ENCODE measurements at regions not wholly inside any gene's neighbourhood (a gene's known extent, or its start where the extent isn't known, plus 50 kb on each side); places are given as distances from the start of the nearest gene placed in this dataset.

- TF ChIP-seq, protein P1, sequence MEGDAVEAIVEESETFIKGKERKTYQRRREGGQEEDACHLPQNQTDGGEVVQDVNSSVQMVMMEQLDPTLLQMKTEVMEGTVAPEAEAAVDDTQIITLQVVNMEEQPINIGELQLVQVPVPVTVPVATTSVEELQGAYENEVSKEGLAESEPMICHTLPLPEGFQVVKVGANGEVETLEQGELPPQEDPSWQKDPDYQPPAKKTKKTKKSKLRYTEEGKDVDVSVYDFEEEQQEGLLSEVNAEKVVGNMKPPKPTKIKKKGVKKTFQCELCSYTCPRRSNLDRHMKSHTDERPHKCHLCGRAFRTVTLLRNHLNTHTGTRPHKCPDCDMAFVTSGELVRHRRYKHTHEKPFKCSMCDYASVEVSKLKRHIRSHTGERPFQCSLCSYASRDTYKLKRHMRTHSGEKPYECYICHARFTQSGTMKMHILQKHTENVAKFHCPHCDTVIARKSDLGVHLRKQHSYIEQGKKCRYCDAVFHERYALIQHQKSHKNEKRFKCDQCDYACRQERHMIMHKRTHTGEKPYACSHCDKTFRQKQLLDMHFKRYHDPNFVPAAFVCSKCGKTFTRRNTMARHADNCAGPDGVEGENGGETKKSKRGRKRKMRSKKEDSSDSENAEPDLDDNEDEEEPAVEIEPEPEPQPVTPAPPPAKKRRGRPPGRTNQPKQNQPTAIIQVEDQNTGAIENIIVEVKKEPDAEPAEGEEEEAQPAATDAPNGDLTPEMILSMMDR (conservative IDR thresholded peaks at IDR 0.05; ENCODE audit: low read depth in 2 of 2) = no peak
- no peak for TF ChIP-seq EZH2 (IDR thresholded peaks at IDR 0.05; ENCODE audit: low read depth, unreplicated experiment)
- TF ChIP-seq, protein P2, sequence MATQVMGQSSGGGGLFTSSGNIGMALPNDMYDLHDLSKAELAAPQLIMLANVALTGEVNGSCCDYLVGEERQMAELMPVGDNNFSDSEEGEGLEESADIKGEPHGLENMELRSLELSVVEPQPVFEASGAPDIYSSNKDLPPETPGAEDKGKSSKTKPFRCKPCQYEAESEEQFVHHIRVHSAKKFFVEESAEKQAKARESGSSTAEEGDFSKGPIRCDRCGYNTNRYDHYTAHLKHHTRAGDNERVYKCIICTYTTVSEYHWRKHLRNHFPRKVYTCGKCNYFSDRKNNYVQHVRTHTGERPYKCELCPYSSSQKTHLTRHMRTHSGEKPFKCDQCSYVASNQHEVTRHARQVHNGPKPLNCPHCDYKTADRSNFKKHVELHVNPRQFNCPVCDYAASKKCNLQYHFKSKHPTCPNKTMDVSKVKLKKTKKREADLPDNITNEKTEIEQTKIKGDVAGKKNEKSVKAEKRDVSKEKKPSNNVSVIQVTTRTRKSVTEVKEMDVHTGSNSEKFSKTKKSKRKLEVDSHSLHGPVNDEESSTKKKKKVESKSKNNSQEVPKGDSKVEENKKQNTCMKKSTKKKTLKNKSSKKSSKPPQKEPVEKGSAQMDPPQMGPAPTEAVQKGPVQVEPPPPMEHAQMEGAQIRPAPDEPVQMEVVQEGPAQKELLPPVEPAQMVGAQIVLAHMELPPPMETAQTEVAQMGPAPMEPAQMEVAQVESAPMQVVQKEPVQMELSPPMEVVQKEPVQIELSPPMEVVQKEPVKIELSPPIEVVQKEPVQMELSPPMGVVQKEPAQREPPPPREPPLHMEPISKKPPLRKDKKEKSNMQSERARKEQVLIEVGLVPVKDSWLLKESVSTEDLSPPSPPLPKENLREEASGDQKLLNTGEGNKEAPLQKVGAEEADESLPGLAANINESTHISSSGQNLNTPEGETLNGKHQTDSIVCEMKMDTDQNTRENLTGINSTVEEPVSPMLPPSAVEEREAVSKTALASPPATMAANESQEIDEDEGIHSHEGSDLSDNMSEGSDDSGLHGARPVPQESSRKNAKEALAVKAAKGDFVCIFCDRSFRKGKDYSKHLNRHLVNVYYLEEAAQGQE (IDR thresholded peaks at IDR 0.05; ENCODE audit: unreplicated experiment) = no peak
- no peak for TF ChIP-seq POLR2AphosphoS5 (IDR thresholded peaks at IDR 0.05; ENCODE audit: low read depth)
- no peak for TF ChIP-seq ETS1 (IDR thresholded peaks at IDR 0.05)
- no peak for TF ChIP-seq ZNF114 (CRISPR knock-in tag; IDR thresholded peaks at IDR 0.05)
- TF ChIP-seq CREB1 (CRISPR knock-in tag; IDR thresholded peaks at IDR 0.05; ENCODE audit: low read depth) = no peak
Measured at GRCh38 chr10:110392121-110392520, 87.4 kb upstream of the SMNDC1 start.

Measured in GM23338 (cell line).